Activated CD4-positive, alpha-beta T cell treated with anti-CD3 and anti-CD28 coated beads, Interleukin-2, amount 10 ng/mL, durations not matched to agents 7 days and 5 days (primary cell): ENCODE measurements at regions not wholly inside any gene's neighbourhood (a gene's known extent, or its start where the extent isn't known, plus 50 kb on each side); places are given as distances from the start of the nearest gene placed in this dataset.
"Not testable (repeated sequence)": the region's sequence is repeated elsewhere in the genome, so short reads cannot be mapped to it uniquely, and the experiment has no call there.

ENCODE experiments used
- CTCF ChIA-PET: fragments of 350-600 bp; sonication (Branson Sonifier 250); formaldehyde crosslinking; loops from one replicate; lab custom pipeline; 2021; ENCODE audit warnings: antibody characterized with exemption; lab: Charles Lee
- POLR2A ChIA-PET: fragments of 350-600 bp; sonication (Branson Sonifier 250); formaldehyde crosslinking; loops from one replicate; lab custom pipeline; 2021; ENCODE audit warnings: antibody characterized with exemption; lab: Charles Lee
- DNase-seq: peaks from one replicate; pipeline ENCODE4 v3.0.0-alpha.2; 2020
- H3K27ac Mint-ChIP-seq: one replicate; pipeline ENCODE4 v1.8.0; 2021; ENCODE audit warnings: mild to moderate bottlenecking, moderate library complexity, mixed read lengths
- H3K27me3 Mint-ChIP-seq: one replicate; pipeline ENCODE4 v1.8.0; 2021; ENCODE audit warnings: mixed read lengths
- H3K36me3 Mint-ChIP-seq: one replicate; pipeline ENCODE4 v1.8.0; 2021; ENCODE audit warnings: low read depth, mixed read lengths
- H3K4me1 Mint-ChIP-seq: one replicate; pipeline ENCODE4 v1.8.0; 2021; ENCODE audit warnings: mixed read lengths
- H3K4me3 Mint-ChIP-seq: one replicate; pipeline ENCODE4 v1.8.0; 2021; ENCODE audit warnings: mild to moderate bottlenecking, moderate library complexity, mixed read lengths
- H3K9me3 Mint-ChIP-seq: one replicate; pipeline ENCODE4 v1.8.0; 2021; ENCODE audit warnings: mixed read lengths

GRCh38 chr6:169406804-169407203 is 153.2 kb upstream of the THBS2 start:
- H3K27me3 Mint-ChIP-seq: no peaks in the 10 kb centered on the region
- no peaks in the 10 kb centered on the region for H3K36me3 Mint-ChIP-seq
- ChIA-PET CTCF (no interaction called here), POLR2A (no interaction called here)
- no peak overlapping the region for H3K4me3 Mint-ChIP-seq
- H3K4me1 Mint-ChIP-seq: no peaks in the 10 kb centered on the region
- no peak for DNase-seq
- H3K9me3 Mint-ChIP-seq: no peaks in the 10 kb centered on the region
- no peak overlapping the region for H3K27ac Mint-ChIP-seq

- no peaks in the 10 kb centered on the region for H3K9me3 Mint-ChIP-seq
- no peak overlapping the region for H3K27ac Mint-ChIP-seq
- H3K4me3 Mint-ChIP-seq: no peak overlapping the region
- no peak for DNase-seq
- POLR2A ChIA-PET: no interaction called here
- CTCF ChIA-PET: no interaction called here
- peaks cover 2% of the 10 kb centered on the region for H3K27me3 Mint-ChIP-seq
- H3K36me3 Mint-ChIP-seq: no peaks in the 10 kb centered on the region
- H3K4me1 Mint-ChIP-seq: no peaks in the 10 kb centered on the region
Observed at GRCh38 chr6:169406034-169406433, 152.4 kb upstream of the THBS2 start.

GRCh38 chr6:169404828-169405227 is 151.2 kb upstream of the THBS2 start:
- H3K36me3 Mint-ChIP-seq: no peaks in the 10 kb centered on the region
- no peak overlapping the region for H3K4me3 Mint-ChIP-seq
- no peaks in the 10 kb centered on the region for H3K4me1 Mint-ChIP-seq
- no peak overlapping the region for H3K27ac Mint-ChIP-seq
- ChIA-PET CTCF (no interaction called here), POLR2A (no interaction called here)
- no peak for DNase-seq
- no peaks in the 10 kb centered on the region for H3K9me3 Mint-ChIP-seq
- peaks cover 2% of the 10 kb centered on the region for H3K27me3 Mint-ChIP-seq

GRCh38 chr6:169398342-169399105 is 144.9 kb upstream of the THBS2 start:
- Mint-ChIP-seq H3K9me3 (no peaks in the 10 kb centered on the region), H3K36me3 (no peaks in the 10 kb centered on the region), H3K27ac (no peak overlapping the region), H3K27me3 (peaks cover 2% of the 10 kb centered on the region), H3K4me1 (no peaks in the 10 kb centered on the region), H3K4me3 (no peak overlapping the region)
- ChIA-PET CTCF (no interaction called here), POLR2A (no interaction called here)
- no peak for DNase-seq

- no peak overlapping the region for H3K4me3 Mint-ChIP-seq
- no peaks in the 10 kb centered on the region for H3K36me3 Mint-ChIP-seq
- POLR2A ChIA-PET: no interaction called here
- no peaks in the 10 kb centered on the region for H3K9me3 Mint-ChIP-seq
- H3K27me3 Mint-ChIP-seq: peaks cover 2% of the 10 kb centered on the region
- CTCF ChIA-PET: no interaction called here
- no peaks in the 10 kb centered on the region for H3K4me1 Mint-ChIP-seq
- H3K27ac Mint-ChIP-seq: no peak overlapping the region
- no peak for DNase-seq
Observed at GRCh38 chr6:169397684-169398083, 144.0 kb upstream of the THBS2 start.

GRCh38 chr6:169396554-169397163 is 143.0 kb upstream of the THBS2 start:
- no peaks in the 10 kb centered on the region for H3K9me3 Mint-ChIP-seq
- H3K27me3 Mint-ChIP-seq: peaks cover 2% of the 10 kb centered on the region
- CTCF ChIA-PET: no interaction called here
- POLR2A ChIA-PET: no interaction called here
- no peak overlapping the region for H3K27ac Mint-ChIP-seq
- no peak for DNase-seq
- no peak overlapping the region for H3K4me3 Mint-ChIP-seq
- no peaks in the 10 kb centered on the region for H3K36me3 Mint-ChIP-seq
- H3K4me1 Mint-ChIP-seq: no peaks in the 10 kb centered on the region

- POLR2A ChIA-PET, H3K27ac Mint-ChIP-seq, H3K4me3 Mint-ChIP-seq, H3K36me3 Mint-ChIP-seq, H3K9me3 Mint-ChIP-seq, DNase-seq, H3K27me3 Mint-ChIP-seq, H3K4me1 Mint-ChIP-seq: not testable (repeated sequence)
- CTCF ChIA-PET: interaction anchor here (0.6 kb wide), 1 partner anchor 111 kb away, joined by 3 read pairs; no protein-coding TSS in a partner anchor
Observed at GRCh38 chr6:169396009-169396539, 142.4 kb upstream of the THBS2 start.

- Mint-ChIP-seq H3K4me3 (no peak overlapping the region), H3K27me3 (no peaks in the 10 kb centered on the region), H3K9me3 (no peaks in the 10 kb centered on the region), H3K4me1 (no peaks in the 10 kb centered on the region), H3K27ac (no peak overlapping the region), H3K36me3 (no peaks in the 10 kb centered on the region)
- CTCF ChIA-PET: interaction anchor here (0.6 kb wide), 1 partner anchor 111 kb away, joined by 3 read pairs; no protein-coding TSS in a partner anchor
- POLR2A ChIA-PET: no interaction called here
- no peak for DNase-seq
Observed at GRCh38 chr6:169395080-169395805, 141.6 kb upstream of the THBS2 start.

- Mint-ChIP-seq H3K36me3 (no peaks in the 10 kb centered on the region), H3K27ac (no peak overlapping the region), H3K9me3 (peaks cover 5% of the 10 kb centered on the region), H3K4me1 (no peaks in the 10 kb centered on the region), H3K27me3 (no peaks in the 10 kb centered on the region), H3K4me3 (no peak overlapping the region)
- ChIA-PET POLR2A (no interaction called here), CTCF (no interaction called here)
- DNase-seq: no peak
Observed at GRCh38 chr6:169393753-169394152, 140.1 kb upstream of the THBS2 start.

GRCh38 chr6:169391473-169392071 is 137.9 kb upstream of the THBS2 start:
- H3K4me3 Mint-ChIP-seq: no peak overlapping the region
- H3K36me3 Mint-ChIP-seq: no peaks in the 10 kb centered on the region
- H3K27ac Mint-ChIP-seq: no peak overlapping the region
- peaks cover 5% of the 10 kb centered on the region for H3K9me3 Mint-ChIP-seq
- ChIA-PET POLR2A (no interaction called here), CTCF (interaction anchor here (1.1 kb wide), 1 partner anchor 20 kb away, joined by 3 read pairs; no protein-coding TSS in a partner anchor)
- no peaks in the 10 kb centered on the region for H3K4me1 Mint-ChIP-seq
- DNase-seq: no peak
- no peaks in the 10 kb centered on the region for H3K27me3 Mint-ChIP-seq

GRCh38 chr6:169388395-169389166 is 134.9 kb upstream of the THBS2 start:
- H3K27me3 Mint-ChIP-seq: no peaks in the 10 kb centered on the region
- ChIA-PET CTCF (no interaction called here), POLR2A (no interaction called here)
- H3K27ac Mint-ChIP-seq: no peak overlapping the region
- no peak for DNase-seq
- H3K4me3 Mint-ChIP-seq: no peak overlapping the region
- H3K4me1 Mint-ChIP-seq: no peaks in the 10 kb centered on the region
- H3K9me3 Mint-ChIP-seq: peaks cover 11% of the 10 kb centered on the region
- no peaks in the 10 kb centered on the region for H3K36me3 Mint-ChIP-seq

GRCh38 chr6:169387809-169388383 is 134.2 kb upstream of the THBS2 start:
- CTCF ChIA-PET: no interaction called here
- Mint-ChIP-seq H3K4me1 (no peaks in the 10 kb centered on the region), H3K9me3 (peaks cover 17% of the 10 kb centered on the region), H3K27ac (no peak overlapping the region), H3K36me3 (no peaks in the 10 kb centered on the region), H3K4me3 (no peak overlapping the region), H3K27me3 (no peaks in the 10 kb centered on the region)
- POLR2A ChIA-PET: no interaction called here
- DNase-seq: no peak
